ENCODE measurements at regions not wholly inside any gene's neighbourhood (a gene's known extent, or its start where the extent isn't known, plus 50 kb on each side); places are given as distances from the start of the nearest gene placed in this dataset.

GRCh38 chr1:17933971-17934370 lies 173.6 kb upstream of the IGSF21 start:
- DNase-seq, result no peak

- no peak for DNase-seq
Measured at GRCh38 chr1:17935230-17935629, 172.4 kb upstream of the IGSF21 start.

GRCh38 chr1:17941431-17942189 lies 166.0 kb upstream of the IGSF21 start:
- no peak for DNase-seq

GRCh38 chr1:17943506-17943905 lies 164.1 kb upstream of the IGSF21 start:
- DNase-seq, result no peak

- no peak for DNase-seq
Measured at GRCh38 chr1:17944646-17945045, 163.0 kb upstream of the IGSF21 start.

GRCh38 chr1:17946434-17946833 lies 161.2 kb upstream of the IGSF21 start:
- no peak for DNase-seq

- no peak for DNase-seq
Measured at GRCh38 chr1:17948594-17948993, 159.0 kb upstream of the IGSF21 start.

GRCh38 chr1:17949511-17949910 lies 158.1 kb upstream of the IGSF21 start:
- DNase-seq, result no peak

- no peak for DNase-seq
Measured at GRCh38 chr1:17950728-17951127, 156.9 kb upstream of the IGSF21 start.

GRCh38 chr1:17952506-17952905 lies 155.1 kb upstream of the IGSF21 start:
- DNase-seq, result no peak

GRCh38 chr1:17953921-17954320 lies 153.7 kb upstream of the IGSF21 start:
- DNase-seq, result no peak

GRCh38 chr1:17955302-17956285 lies 152.0 kb upstream of the IGSF21 start:
- no peak for DNase-seq

GRCh38 chr1:17957588-17958267 lies 149.9 kb upstream of the IGSF21 start:
- DNase-seq, result no peak

GRCh38 chr1:17958704-17959103 lies 148.9 kb upstream of the IGSF21 start:
- DNase-seq, result peak; percentile 66

- DNase-seq, result no peak
Measured at GRCh38 chr1:17963513-17963912, 144.1 kb upstream of the IGSF21 start.

GRCh38 chr1:17965515-17966100 lies 142.0 kb upstream of the IGSF21 start:
- DNase-seq, result no peak

GRCh38 chr1:17966341-17966740 lies 141.3 kb upstream of the IGSF21 start:
- no peak for DNase-seq

GRCh38 chr1:17967623-17968255 lies 139.9 kb upstream of the IGSF21 start:
- DNase-seq, result no peak

- no peak for DNase-seq
Measured at GRCh38 chr1:17970757-17971156, 136.8 kb upstream of the IGSF21 start.

GRCh38 chr1:17973694-17974093 lies 133.9 kb upstream of the IGSF21 start:
- DNase-seq, result no peak

- DNase-seq, result no peak
Measured at GRCh38 chr1:17976854-17977253, 130.7 kb upstream of the IGSF21 start.

GRCh38 chr1:17978016-17978415 lies 129.6 kb upstream of the IGSF21 start:
- no peak for DNase-seq
